Stromal cell of bone marrow (primary cell): ENCODE measurements at regions not wholly inside any gene's neighbourhood (a gene's known extent, or its start where the extent isn't known, plus 50 kb on each side); places are given as distances from the start of the nearest gene placed in this dataset.

ENCODE experiments used
- DNase-seq: peaks from one replicate; pipeline ENCODE4 v3.0.0-alpha.2; 2012; ENCODE audit warnings: low read depth

DNA sequence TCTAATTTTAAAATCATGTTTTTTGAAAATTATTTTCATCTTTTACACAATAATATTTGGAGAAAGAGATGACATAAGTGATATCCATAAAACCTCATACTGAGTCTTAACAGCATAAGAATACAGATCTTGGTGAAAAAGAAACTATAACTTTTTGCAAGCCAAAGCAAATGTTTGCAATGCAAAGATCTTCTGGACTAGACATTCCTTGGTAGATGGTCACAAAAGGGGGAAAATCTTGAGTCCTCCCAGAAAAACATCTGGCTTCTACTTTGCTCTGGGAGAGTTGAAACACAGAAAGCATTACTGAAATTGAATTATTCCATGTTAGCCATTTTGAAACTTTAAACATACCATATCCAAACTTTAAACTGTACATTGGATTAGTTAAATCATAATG is 308.2 kb downstream of the ANXA1 start:
- no peak for DNase-seq

DNA sequence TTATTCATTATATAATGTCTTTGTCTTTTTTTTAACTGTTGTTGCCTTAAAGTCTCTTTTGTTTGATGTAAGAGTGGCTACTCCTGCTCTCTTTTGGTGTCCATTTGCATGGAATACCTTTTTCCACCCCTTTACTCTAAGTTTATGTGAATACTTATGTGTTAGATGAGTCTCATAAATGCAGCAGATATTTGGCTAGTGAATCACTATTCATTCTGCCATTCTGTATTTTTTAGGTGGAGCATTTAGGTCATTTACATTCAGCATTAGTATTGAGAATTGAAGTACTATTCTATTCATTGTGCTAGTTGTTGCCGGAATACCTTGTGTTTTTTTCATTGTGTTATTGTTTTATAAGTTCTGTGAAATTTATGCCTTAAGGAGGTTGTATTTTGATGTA is 317.1 kb downstream of the ANXA1 start:
- DNase-seq = no peak

DNA sequence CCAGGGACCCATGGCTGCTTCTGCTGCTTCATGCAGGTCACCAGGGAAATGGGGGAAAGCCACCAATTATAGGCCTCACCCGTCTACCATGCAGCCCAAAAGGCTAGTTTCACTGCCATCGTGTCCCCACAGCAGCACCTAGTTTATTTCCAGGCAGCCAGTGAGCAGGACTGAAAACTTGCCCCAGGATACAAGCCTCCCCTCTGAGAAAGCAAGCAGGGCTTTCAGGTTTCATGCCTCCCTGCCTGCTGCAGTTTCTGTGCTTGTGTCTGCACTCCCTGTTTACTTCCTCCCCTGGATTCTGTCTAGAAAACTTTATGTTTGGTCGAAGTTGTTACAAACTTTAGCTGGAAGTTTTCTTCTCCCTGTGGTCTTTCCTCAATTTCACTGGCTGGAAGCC is 319.1 kb downstream of the ANXA1 start:
- no peak for DNase-seq

DNA sequence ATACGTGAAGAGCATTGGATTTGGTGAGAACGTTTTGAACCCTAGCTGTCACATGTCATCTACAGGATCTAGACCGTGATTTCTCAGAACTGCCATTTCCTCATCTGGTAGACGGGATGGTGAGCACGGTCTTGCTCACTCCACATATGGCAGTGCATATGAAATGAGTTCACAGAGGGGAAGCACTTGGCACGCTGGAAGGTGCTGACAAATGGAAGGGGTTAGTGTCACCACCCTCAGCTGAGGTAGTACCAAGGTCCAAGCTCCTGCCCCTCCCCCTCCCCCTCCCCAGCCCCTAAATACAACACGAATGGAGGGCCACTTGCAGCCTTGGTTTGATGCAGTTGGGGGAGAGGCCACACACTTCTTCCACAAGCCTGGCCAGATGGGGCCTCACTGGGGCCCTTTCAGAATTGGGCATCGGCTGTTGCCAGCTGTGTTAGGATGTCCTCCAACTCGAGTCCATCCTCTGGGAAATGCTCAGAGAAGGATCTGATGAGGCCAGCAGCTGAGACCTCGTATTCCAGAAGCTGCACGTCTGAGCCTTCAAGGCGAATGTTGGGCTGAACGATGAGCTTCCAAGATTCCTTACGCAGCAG is 322.4 kb downstream of the ANXA1 start:
- no peak for DNase-seq

DNA sequence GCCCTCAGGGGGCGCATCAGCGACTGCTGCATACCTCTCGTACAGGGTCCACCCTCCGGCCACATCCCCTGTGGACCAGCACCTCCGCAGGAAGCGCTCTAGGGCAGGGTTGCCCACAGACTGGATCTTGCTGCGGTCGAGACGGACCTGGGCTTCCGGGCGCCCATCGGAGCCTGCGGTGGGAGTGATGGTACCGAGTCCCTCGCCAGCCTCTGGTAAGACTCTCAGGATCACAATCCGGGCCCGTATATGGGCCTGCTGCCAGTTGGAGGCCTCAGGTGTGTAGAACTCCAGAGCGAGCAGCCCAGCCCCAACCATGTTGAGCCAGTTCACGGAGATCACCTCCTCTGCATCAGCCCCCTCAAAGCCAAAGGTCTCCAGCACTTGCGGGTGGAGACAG is 323.0 kb downstream of the ANXA1 start:
- DNase-seq = no peak

DNA sequence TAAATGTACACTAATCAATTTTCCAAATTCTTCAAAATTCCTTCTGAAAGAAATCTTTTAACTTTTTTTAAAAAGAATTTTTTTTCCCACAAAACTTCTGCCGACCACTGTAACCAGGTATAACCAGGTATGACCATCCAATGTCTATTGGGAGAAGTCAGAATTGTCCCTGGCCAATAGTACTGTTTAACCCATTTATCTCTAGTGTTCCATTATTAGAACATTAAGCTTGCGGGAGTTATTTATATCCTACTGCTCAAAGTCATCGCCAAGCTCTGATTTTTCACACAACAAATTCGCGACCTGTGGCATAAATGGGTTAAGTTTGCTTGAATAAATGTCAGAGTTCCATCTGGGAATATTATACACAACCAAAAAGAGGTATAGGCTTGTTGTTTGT is 343.2 kb downstream of the ANXA1 start:
- no peak for DNase-seq

DNA sequence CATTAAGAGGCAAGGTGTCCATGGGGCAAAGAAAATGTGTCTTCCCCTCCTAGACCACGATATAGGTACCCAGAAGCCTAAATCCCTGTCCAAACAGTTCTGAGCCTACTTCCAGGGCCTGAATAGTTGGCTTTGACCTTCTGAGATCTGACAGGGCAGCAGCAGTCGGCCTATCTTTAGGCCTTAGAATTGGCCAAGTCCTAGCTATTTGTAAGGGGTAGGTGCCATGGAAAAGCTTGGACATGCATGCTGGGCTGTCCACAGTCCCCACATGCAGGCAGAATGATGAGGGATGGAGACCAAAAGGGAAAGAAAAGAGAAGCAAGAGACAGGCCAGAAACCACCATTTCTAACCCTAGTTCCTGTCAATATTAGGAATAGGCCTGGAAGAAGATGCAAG is 346.1 kb downstream of the ANXA1 start:
- no peak for DNase-seq

DNA sequence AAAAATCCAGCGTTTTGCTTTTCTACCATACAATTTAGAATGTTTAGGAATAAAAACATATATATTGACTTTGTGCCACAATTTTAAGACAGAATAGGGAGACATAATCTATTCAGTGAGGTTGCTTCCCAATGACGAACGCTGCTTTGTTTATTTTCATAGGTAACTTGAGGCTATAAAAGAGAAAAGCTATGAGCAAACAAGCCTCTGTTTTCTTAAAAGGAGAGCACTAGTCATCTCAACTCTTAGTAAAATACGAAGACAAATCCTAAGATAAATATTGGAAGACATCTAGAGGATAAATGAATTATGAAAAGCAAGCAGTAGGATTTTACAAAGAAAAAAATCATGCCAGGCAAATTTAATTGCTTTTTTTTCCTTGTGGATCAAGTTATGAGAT is 363.6 kb downstream of the ANXA1 start:
- no peak for DNase-seq

DNA sequence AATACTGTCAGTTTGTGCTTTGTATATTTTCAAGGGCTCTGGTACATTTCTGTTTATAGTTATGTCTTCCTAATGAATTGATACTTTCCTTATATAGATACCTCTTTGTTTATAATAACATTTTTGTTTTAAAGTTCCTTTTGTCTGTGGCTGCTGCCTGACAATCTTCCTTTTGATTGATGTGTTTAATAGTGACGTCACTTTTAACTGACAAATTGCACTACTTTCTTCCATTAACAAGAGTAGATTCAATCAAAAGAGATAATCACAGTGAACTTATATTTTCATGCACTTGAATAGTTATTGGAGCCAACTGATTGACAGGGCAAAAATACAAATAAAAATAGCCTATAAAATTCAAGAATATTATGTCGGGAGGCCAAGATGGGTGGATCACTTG is 371.7 kb downstream of the ANXA1 start:
- no peak for DNase-seq

DNA sequence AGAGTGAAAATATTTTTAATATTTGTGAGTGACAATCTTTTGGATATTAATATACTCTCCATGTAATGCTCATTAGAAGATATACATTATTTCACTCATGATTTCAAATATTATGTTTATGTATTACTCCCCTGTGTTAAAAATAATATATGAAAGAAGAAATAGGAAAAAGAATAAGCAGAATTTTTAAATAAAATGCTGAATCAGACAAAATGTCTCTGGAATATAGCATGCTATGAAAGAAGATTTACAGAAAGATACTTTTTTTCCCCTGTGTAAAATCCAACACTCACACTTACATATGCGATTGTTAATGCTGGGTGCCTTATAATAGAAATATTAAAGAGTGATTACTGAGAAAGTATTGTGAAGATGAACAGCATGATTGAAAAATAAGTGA is 373.7 kb downstream of the ANXA1 start:
- no peak for DNase-seq

DNA sequence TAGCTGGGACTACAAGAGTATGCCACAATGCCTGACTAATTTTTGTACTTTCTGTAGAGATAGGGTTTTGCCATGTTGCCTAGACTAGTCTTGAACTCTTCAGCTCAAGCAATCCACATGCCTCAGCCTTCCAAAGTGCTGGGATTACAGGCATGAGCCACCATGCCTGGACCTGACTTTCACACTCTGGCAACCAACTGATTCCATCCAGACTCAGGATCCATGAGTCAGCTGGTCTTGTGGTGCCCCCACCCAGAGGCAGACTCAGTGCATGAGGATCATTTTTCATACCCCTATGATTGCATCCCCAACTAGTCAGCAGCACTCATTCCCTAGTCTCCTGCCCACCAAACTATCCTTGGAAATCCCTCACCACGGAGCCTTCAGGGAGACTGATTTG is 375.9 kb downstream of the ANXA1 start:
- DNase-seq = no peak

DNA sequence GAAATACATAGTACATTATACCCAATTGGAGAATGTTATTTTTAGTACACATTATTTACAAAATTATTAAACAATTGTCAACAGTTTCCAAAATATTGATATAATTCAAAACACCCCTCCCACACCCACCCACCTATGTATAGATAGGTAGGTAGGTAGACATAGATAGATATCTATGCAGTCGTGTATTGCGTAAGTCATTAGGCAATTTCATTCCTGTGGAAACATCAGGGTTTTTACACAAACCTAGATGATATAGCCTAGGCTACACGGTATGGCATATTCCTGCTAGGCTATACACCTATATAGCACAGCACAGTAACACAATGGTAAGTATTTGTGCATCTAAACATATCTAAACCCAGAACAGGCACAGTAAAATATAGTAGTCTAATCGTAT is 377.3 kb downstream of the ANXA1 start:
- DNase-seq = no peak

DNA sequence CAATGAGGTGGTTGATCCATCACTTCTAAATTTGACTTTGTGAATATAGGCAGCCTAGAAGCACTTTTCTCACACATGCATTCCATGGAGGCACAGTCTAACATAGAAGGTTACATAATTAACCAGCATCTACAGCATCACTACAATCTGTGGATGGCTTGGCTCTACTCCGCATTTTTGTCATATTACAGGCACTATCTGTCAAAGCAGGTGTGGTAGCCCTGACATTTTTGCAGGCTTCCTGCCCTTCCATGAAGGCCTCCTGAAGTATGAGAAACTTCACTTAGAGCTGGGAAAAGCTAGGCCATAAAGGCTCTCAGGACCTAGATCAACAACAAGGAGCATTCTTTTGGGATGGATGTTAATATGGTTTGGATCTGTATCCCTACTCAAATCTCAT is 378.0 kb downstream of the ANXA1 start:
- DNase-seq = no peak

DNA sequence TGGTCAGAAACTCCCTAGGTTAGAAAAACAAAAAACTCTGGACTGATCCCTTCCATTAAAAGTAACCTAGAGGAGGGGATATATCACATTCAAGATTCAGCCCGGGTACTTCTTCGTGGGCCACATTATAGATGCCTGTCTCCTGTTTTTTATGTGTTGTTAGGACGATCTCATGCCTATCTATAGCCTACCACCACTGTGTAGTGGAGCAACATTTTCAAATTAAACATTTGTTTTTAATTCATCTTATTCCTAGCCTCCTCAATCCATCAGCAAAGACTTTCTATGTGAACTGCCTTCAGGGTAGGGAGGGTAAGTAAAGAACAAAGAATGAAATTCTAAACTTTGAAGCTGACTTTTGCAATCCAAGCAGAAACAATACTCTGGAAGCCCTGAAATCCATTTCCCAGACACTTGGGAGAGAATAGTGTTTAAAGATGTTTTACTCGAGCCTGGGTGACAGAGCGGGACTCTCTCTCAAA is 379.4 kb downstream of the ANXA1 start:
- no peak for DNase-seq

DNA sequence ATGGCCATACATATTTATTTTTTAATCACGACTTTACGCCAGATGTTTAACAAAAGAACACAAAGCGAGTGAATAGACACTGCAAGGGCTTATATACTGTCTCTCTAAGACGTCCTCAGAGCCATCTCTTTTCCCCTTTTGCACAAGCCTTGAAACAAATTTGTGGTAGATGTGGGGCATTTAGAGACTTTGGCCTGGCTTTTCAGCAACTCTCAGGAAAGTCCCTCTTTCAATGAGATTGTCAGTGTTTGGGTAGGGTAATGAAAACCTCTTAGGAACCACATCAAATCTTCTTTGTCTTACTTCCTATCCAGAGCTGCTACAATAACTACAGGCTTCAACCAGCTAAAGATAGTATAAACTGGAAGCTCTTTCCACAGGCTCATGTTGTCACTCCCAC is 380.0 kb downstream of the ANXA1 start:
- no peak for DNase-seq

DNA sequence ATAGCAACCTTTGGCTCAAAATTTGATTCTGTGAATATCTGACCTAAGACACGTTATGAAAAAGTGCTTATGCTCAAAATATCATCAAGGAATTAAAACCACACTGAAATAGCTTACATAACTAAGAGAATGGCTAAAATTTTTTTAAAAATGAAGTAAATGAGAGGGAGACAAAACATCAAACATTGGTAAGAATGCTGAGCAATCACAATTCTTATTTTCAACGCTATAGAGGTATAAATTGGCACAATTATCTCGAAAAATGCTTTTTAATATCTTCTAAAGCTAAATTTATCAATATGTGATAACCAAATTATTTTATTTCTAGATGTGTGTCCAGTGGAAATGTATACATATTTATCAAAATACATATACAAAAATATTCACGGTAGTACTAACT is 381.3 kb downstream of the ANXA1 start:
- no peak for DNase-seq

DNA sequence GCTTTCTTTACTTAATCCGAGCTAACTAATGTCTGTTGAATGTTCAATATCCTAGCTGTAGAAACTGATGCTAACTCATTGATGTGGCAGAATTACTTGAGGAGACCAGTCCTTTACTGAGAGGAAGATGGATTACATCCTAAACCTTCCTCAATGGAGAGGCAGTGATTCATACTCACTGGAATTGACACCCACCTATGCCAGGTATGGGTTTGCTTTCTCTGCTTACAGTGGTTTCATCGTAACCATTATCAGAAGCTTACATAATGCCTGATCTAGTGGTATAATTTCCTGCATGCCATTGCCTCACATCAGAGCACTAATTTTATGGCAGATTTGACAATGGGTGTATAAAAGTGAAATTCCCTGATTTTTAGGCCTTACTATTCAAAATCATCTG is 384.7 kb downstream of the ANXA1 start:
- DNase-seq = no peak

DNA sequence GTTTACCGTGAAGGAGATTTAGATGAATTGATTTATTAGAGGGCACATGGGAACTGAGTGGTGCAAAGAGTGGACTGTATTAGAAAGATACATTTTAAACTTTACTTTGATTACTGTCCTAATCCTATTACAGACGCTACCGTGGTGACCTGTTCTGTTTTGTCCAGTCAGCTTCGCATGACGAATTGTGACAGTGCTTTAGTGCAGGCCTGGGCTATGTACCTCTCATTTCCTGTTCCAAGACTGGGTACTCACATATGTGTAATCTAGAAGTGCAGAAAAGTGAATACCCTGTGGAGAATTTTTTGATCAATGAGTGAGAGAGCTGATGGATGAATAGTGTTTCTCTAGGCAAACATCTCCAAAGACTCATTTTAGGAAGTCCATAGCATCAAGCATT is 385.9 kb downstream of the ANXA1 start:
- DNase-seq = no peak

DNA sequence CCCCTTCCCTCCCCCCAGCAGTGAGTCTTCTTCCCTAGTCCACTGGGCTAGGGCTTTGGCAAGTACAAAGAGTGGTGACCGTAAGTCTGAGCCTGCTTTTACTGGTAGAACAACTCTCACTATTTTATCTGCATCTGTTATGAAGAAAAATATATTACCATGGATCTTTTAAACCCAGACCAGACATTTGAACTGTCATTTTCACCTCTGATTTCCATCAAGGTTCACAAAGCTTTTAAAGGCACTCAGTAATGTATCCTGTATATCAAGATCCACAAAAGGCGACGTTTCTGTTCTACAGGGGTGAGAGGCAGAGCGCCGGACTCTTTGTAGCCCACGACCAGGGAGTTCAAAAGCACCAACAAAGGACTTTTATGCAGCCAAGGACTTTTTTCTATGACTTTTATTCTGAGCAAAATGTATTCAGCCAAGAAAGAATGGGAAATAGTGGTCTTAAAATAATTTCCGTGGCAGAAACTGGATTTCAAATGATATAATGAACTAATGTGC is 388.3 kb downstream of the ANXA1 start:
- DNase-seq = no peak

DNA sequence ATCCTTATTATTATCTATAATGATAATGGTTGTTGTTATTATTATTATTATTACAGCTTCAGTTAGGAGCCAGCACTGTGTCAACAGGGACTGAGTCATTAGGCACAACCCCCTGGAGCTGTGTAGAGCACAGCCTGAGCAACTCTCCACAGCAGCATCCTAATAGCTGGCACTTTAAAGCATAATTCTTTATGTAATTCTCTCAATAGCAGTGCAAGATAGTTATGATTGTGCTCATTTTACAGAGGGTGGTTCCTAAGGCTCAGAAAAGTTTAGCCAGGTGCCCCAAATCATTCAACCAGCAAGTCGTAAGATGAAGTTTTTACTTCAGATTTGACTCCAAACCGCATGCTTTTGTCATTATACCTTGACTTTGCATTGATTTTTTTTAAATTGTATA is 390.3 kb downstream of the ANXA1 start:
- no peak for DNase-seq

DNA sequence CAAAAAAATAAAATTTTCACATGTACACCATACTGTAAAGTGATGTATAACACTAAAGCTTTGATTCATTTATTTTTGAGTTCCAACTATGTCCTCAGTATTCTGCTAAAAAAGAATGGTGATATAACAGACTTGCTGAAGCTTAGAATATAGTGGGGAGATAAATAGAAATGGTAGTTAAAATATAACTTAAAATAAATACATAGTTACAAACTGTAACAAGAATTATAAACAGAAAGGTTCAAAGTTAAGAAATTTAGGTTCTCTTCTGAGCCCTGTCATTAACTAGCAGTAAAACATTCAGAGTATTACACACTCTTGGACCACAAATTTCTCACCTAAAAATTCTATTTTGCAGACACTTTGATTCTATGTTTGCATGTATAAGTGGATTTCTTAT is 392.1 kb downstream of the ANXA1 start:
- DNase-seq = no peak

DNA sequence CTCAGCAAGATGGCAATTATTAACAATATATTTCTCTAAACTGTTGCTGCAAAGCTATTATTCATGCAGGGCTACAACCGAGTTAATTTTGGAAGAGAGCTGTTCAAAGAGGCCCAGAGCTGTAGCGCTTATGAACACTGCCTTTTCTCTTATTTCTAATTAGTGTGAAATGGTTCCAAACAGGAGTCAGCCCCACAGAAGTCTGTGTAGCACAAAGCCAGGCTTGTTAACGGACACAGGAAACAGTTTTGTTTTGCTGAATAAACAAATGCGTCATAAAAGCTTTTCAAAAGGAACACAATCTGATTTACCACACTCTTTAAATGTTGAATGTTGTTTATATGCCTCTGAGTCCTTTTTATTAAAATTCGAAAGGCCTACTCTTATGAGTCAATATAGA is 396.5 kb downstream of the ANXA1 start:
- no peak for DNase-seq

DNA sequence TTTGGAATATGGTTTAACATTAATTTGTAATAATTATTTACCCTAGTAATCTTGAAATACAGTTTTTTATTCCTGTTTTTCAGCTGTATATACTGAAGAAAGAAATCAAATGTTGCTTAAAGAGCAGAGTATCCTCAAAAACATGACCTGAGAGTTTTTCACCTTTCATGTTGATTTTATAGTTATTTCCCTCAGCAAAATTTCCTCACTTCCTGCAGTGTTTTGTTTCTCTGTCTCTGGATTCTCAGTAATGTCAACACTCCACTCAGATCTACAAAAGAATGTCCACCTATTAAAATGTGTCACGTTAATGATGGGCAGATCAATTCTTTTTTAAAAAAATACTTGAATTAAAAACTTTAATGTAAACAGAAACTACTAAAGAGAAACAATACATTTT is 398.3 kb downstream of the ANXA1 start:
- DNase-seq = no peak

DNA sequence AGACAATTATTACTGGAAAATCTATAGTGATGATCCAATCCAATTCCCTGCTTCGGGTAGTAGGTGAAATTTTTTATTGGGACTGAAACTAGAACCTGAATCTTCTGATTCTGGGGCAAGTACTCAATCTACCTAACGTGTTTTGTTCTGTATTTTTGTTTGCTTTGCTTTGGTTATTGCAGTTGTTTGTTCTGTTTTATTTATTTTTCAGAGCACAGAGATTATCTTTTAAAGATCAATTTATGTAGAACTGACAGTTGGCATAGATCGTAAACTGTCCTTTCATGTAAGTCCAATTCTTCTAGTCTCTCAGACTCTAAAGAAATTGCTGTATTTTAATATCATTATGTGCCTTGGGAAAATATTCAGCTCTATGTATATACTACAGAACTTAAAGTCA is 401.6 kb downstream of the ANXA1 start:
- DNase-seq = no peak

DNA sequence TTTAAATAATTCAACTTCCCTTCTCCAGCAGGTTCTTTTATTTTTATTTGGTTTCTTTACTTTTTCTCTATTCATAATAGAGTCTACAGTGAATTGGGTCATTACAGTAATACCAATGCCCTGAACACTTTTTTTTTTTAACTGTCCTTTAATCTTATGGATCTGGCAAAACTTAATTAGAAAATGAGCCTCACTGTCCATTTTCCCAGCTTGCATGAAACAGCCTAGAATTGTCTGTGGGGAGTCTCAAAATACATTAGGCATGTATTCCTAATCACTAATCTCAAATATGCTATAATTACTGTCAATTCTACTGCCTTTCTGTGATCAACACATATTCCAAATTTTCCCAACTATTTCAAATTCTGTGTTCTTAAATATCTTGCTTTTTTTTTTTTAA is 406.8 kb downstream of the ANXA1 start:
- DNase-seq = no peak
